ENCODE measurements at regions not wholly inside any gene's neighbourhood (a gene's known extent, or its start where the extent isn't known, plus 50 kb on each side); places are given as distances from the start of the nearest gene placed in this dataset.

DNA sequence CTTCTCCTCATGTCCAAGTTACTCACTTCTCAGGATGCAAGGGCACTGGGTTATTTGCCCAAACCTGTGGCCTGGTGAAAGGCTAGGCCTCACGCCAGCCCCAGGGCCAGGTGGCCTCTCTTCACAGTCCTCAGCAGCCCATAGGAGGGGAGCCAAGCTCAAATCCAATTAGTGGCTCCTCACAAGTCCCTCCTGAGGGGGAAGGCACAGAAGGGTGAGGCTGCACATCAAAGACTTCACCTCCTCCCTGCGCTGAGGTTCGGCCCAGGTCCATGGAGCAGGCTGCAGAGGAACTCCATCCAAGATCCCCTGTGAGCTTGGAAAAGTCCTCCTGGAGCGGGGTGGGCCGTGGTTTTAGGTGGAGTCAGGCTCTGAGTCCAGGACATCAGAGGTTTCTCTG, 320.0 kb downstream of the FOXL1 start:
- no peak for TF ChIP-seq EZH2 (IDR thresholded peaks at IDR 0.05; ENCODE audit: insufficient read depth, poor library complexity, severe bottlenecking)
- no peak for TF ChIP-seq EZH2phosphoT487 (IDR thresholded peaks at IDR 0.05; ENCODE audit: insufficient read depth, low read depth)

Measured in GM23248 (cell line).